ENCODE measurements at regions not wholly inside any gene's neighbourhood (a gene's known extent, or its start where the extent isn't known, plus 50 kb on each side); places are given as distances from the start of the nearest gene placed in this dataset.

GRCh38 chr2:14194233-14194632 lies 438.3 kb upstream of the LRATD1 start:
- no peaks in the 10 kb centered on the region for H3K9me3 Mint-ChIP-seq (ENCODE audit: low read depth)
- H3K27me3 Mint-ChIP-seq: no peaks in the 10 kb centered on the region
- H3K4me3 Mint-ChIP-seq (ENCODE audit: low read depth): no peak overlapping the region
- TF ChIP-seq CTCF (IDR thresholded peaks at IDR 0.05; ENCODE audit: unreplicated experiment): no peak
- no peak overlapping the region for H3K27ac Mint-ChIP-seq
- H3K36me3 Mint-ChIP-seq (ENCODE audit: insufficient read depth): no peaks in the 10 kb centered on the region
- no peaks in the 10 kb centered on the region for H3K4me1 Mint-ChIP-seq (ENCODE audit: low read depth)
- no peak for DNase-seq (ENCODE audit: low spot score, unreplicated experiment)

GRCh38 chr2:14197293-14197692 lies 435.2 kb upstream of the LRATD1 start:
- DNase-seq (ENCODE audit: low spot score, unreplicated experiment): no peak
- no peak for TF ChIP-seq CTCF (IDR thresholded peaks at IDR 0.05; ENCODE audit: unreplicated experiment)
- H3K27ac Mint-ChIP-seq: no peak overlapping the region
- no peak overlapping the region for H3K4me3 Mint-ChIP-seq (ENCODE audit: low read depth)
- no peaks in the 10 kb centered on the region for H3K36me3 Mint-ChIP-seq (ENCODE audit: insufficient read depth)
- H3K9me3 Mint-ChIP-seq (ENCODE audit: low read depth): no peaks in the 10 kb centered on the region
- no peaks in the 10 kb centered on the region for H3K4me1 Mint-ChIP-seq (ENCODE audit: low read depth)
- no peaks in the 10 kb centered on the region for H3K27me3 Mint-ChIP-seq

GRCh38 chr2:14199040-14199439 lies 433.5 kb upstream of the LRATD1 start:
- no peak for DNase-seq (ENCODE audit: low spot score, unreplicated experiment)
- H3K36me3 Mint-ChIP-seq (ENCODE audit: insufficient read depth): no peaks in the 10 kb centered on the region
- peaks cover 3% of the 10 kb centered on the region for H3K4me1 Mint-ChIP-seq (ENCODE audit: low read depth)
- TF ChIP-seq CTCF (IDR thresholded peaks at IDR 0.05; ENCODE audit: unreplicated experiment): no peak
- H3K27ac Mint-ChIP-seq: no peak overlapping the region
- H3K27me3 Mint-ChIP-seq: no peaks in the 10 kb centered on the region
- no peaks in the 10 kb centered on the region for H3K9me3 Mint-ChIP-seq (ENCODE audit: low read depth)
- H3K4me3 Mint-ChIP-seq (ENCODE audit: low read depth): no peak overlapping the region

- H3K4me1 Mint-ChIP-seq (ENCODE audit: low read depth): no peaks in the 10 kb centered on the region
- peaks cover 3% of the 10 kb centered on the region for H3K27me3 Mint-ChIP-seq
- no peak for DNase-seq (ENCODE audit: low spot score, unreplicated experiment)
- H3K9me3 Mint-ChIP-seq (ENCODE audit: low read depth): no peaks in the 10 kb centered on the region
- TF ChIP-seq CTCF (IDR thresholded peaks at IDR 0.05; ENCODE audit: unreplicated experiment): no peak
- no peaks in the 10 kb centered on the region for H3K36me3 Mint-ChIP-seq (ENCODE audit: insufficient read depth)
- no peak overlapping the region for H3K4me3 Mint-ChIP-seq (ENCODE audit: low read depth)
- no peak overlapping the region for H3K27ac Mint-ChIP-seq
Measured at GRCh38 chr2:14219306-14219705, 413.2 kb upstream of the LRATD1 start.

GRCh38 chr2:14220101-14220500 lies 412.4 kb upstream of the LRATD1 start:
- peaks cover 3% of the 10 kb centered on the region for H3K27me3 Mint-ChIP-seq
- DNase-seq (ENCODE audit: low spot score, unreplicated experiment): no peak

More at GRCh38 chr2:14220101-14220500, 412.4 kb upstream of the LRATD1 start:
- H3K9me3 Mint-ChIP-seq (ENCODE audit: low read depth): no peaks in the 10 kb centered on the region
- no peaks in the 10 kb centered on the region for H3K4me1 Mint-ChIP-seq (ENCODE audit: low read depth)
- no peak overlapping the region for H3K27ac Mint-ChIP-seq
- no peak overlapping the region for H3K4me3 Mint-ChIP-seq (ENCODE audit: low read depth)
- H3K36me3 Mint-ChIP-seq (ENCODE audit: insufficient read depth): no peaks in the 10 kb centered on the region
- no peak for TF ChIP-seq CTCF (IDR thresholded peaks at IDR 0.05; ENCODE audit: unreplicated experiment)
